Breast epithelium (tissue), 3 donors: ENCODE measurements at regions not wholly inside any gene's neighbourhood (a gene's known extent, or its start where the extent isn't known, plus 50 kb on each side); places are given as distances from the start of the nearest gene placed in this dataset.

Experiments used
- POLR2AphosphoS5 ChIP-seq, 3 donors: sonication (generic); formaldehyde crosslinking; IDR thresholded peaks; one replicate each; pipeline ENCODE4 v1.6.1; 2017; ENCODE audit warnings: antibody characterized with exemption in 3 of 3
- TF ChIP-seq, protein P1 (sequence below), 3 donors: fragments of 450-650 bp; IDR thresholded peaks; one replicate each; pipeline ENCODE4 v1.5.1; 2016 to 2017; ENCODE audit warnings: antibody characterized with exemption in 3 of 3, mild to moderate bottlenecking in 3 of 3, moderate library complexity in 3 of 3

DNA sequence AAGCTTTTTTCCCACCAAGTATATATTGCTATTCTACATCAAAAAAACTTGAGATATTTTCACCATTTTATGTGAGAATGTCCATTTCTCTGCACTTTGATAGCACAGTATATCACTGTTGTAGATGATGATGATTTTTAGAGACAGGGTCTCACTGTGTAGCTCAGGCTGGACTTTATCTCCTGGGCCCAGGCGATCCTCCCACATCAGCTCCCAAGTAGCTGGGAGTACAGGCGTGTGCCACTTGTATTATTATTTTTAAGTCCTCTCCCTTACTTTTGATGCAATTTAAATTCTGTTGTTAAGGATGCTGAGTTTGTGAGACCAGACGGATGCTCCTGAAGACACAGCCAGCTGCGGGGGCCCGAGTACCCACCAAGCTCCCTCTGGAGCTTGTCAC, 326.8 kb downstream of the QKI start:
- TF ChIP-seq, protein P1, sequence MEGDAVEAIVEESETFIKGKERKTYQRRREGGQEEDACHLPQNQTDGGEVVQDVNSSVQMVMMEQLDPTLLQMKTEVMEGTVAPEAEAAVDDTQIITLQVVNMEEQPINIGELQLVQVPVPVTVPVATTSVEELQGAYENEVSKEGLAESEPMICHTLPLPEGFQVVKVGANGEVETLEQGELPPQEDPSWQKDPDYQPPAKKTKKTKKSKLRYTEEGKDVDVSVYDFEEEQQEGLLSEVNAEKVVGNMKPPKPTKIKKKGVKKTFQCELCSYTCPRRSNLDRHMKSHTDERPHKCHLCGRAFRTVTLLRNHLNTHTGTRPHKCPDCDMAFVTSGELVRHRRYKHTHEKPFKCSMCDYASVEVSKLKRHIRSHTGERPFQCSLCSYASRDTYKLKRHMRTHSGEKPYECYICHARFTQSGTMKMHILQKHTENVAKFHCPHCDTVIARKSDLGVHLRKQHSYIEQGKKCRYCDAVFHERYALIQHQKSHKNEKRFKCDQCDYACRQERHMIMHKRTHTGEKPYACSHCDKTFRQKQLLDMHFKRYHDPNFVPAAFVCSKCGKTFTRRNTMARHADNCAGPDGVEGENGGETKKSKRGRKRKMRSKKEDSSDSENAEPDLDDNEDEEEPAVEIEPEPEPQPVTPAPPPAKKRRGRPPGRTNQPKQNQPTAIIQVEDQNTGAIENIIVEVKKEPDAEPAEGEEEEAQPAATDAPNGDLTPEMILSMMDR (IDR thresholded peaks at IDR 0.05) = no peak
- no peak for TF ChIP-seq POLR2AphosphoS5 (IDR thresholded peaks at IDR 0.05)
